ENCODE measurements at regions not wholly inside any gene's neighbourhood (a gene's known extent, or its start where the extent isn't known, plus 50 kb on each side); places are given as distances from the start of the nearest gene placed in this dataset.

GRCh38 chr5:3481175-3481574, 114.5 kb upstream of the IRX1 start:
- no peak for ATAC-seq
- intact Hi-C loops (cut with micrococcal nuclease; ENCODE audit: unreplicated experiment): no loop called here
- H3K27me3 ChIP-seq (ENCODE audit: control insufficient read depth, insufficient read depth, low read length): no peaks in the 10 kb centered on the region
- POLR2A ChIA-PET: no interaction called here
- no TSS peak for BruUV-seq (replicated peaks)
- H3K27ac ChIP-seq (ENCODE audit: low read length): no peak overlapping the region
- no peaks in the 10 kb centered on the region for H3K4me1 ChIP-seq (ENCODE audit: control insufficient read depth, insufficient read depth, low read length)
- TF ChIP-seq CTCF (IDR thresholded peaks at IDR 0.05): no peak
- no peak for TF ChIP-seq TCF7L2 (IDR thresholded peaks at IDR 0.05; ENCODE audit: low read depth, low read length)
- no peak for TF ChIP-seq POLR2AphosphoS5 (IDR thresholded peaks at IDR 0.05; ENCODE audit: low read depth, low read length)
- H3K4me3 ChIP-seq (ENCODE audit: low read depth in 2 of 2, low read length in 2 of 2): no peak overlapping the region
- in situ Hi-C loops (cut with HindIII; ENCODE audit: low pct_unique_long_range_greater_than_20kb, low sequenced_read_pairs): no loop called here
- H3K36me3 ChIP-seq (ENCODE audit: control insufficient read depth, insufficient read depth, low read length): no peaks in the 10 kb centered on the region
- CTCF ChIA-PET: no interaction called here
- no peak for DNase-seq (ENCODE audit: low read depth, low spot score)
- no peaks in the 10 kb centered on the region for H3K9me3 ChIP-seq (ENCODE audit: control insufficient read depth, insufficient read depth, low read depth, low read length)

GRCh38 chr5:3475674-3476073, 120.0 kb upstream of the IRX1 start:
- TF ChIP-seq POLR2AphosphoS5 (IDR thresholded peaks at IDR 0.05; ENCODE audit: low read depth, low read length) (no peak), SIN3A (IDR thresholded peaks at IDR 0.05; ENCODE audit: borderline replicate concordance, insufficient read depth, low read depth, low read length) (no peak), CTCF (IDR thresholded peaks at IDR 0.05) (no peak), TCF7L2 (IDR thresholded peaks at IDR 0.05; ENCODE audit: low read depth, low read length) (no peak), REST (IDR thresholded peaks at IDR 0.05; ENCODE audit: insufficient read depth in 1 of 2, low read depth in 2 of 2, low read length in 1 of 2) (no peak)
- ATAC-seq (no peak), DNase-seq (ENCODE audit: low read depth, low spot score) (no peak)
- ChIA-PET POLR2A (no interaction called here), CTCF (no interaction called here)
- Histone ChIP-seq H3K27ac (ENCODE audit: low read length) (no peak overlapping the region), H3K4me1 (ENCODE audit: control insufficient read depth, insufficient read depth, low read length) (no peaks in the 10 kb centered on the region), H3K36me3 (ENCODE audit: control insufficient read depth, insufficient read depth, low read length) (no peaks in the 10 kb centered on the region), H3K4me3 (ENCODE audit: low read depth in 2 of 2, low read length in 2 of 2) (no peak overlapping the region), H3K27me3 (ENCODE audit: control insufficient read depth, insufficient read depth, low read length) (no peaks in the 10 kb centered on the region), H3K9me3 (ENCODE audit: control insufficient read depth, insufficient read depth, low read depth, low read length) (no peaks in the 10 kb centered on the region; the same call in 1 of the 2 replicates)
- in situ Hi-C loops (cut with HindIII; ENCODE audit: low pct_unique_long_range_greater_than_20kb, low sequenced_read_pairs): no loop called here
- no TSS peak for BruUV-seq (replicated peaks)
- intact Hi-C loops (cut with micrococcal nuclease; ENCODE audit: unreplicated experiment): no loop called here

GRCh38 chr5:3466392-3466791, 129.2 kb upstream of the IRX1 start:
- DNase-seq (ENCODE audit: low read depth, low spot score) (no peak), ATAC-seq (no peak)
- intact Hi-C loops (cut with micrococcal nuclease; ENCODE audit: unreplicated experiment) (no loop called here), in situ Hi-C loops (cut with HindIII; ENCODE audit: low pct_unique_long_range_greater_than_20kb, low sequenced_read_pairs) (no loop called here)
- BruUV-seq (replicated peaks): no TSS peak
- H3K27ac ChIP-seq (ENCODE audit: low read length): no peak overlapping the region
- H3K27me3 ChIP-seq (ENCODE audit: control insufficient read depth, insufficient read depth, low read length): no peaks in the 10 kb centered on the region
- POLR2A ChIA-PET: no interaction called here
- H3K36me3 ChIP-seq (ENCODE audit: control insufficient read depth, insufficient read depth, low read length): no peaks in the 10 kb centered on the region
- TF ChIP-seq CTCF (IDR thresholded peaks at IDR 0.05): no peak
- TF ChIP-seq POLR2AphosphoS5 (IDR thresholded peaks at IDR 0.05; ENCODE audit: low read depth, low read length): no peak
- TF ChIP-seq SIN3A (IDR thresholded peaks at IDR 0.05; ENCODE audit: borderline replicate concordance, insufficient read depth, low read depth, low read length): no peak
- no peak for TF ChIP-seq TCF7L2 (IDR thresholded peaks at IDR 0.05; ENCODE audit: low read depth, low read length)
- TF ChIP-seq REST (IDR thresholded peaks at IDR 0.05; ENCODE audit: insufficient read depth in 1 of 2, low read depth in 2 of 2, low read length in 1 of 2): no peak
- no peaks in the 10 kb centered on the region for H3K4me1 ChIP-seq (ENCODE audit: control insufficient read depth, insufficient read depth, low read length)
- CTCF ChIA-PET: no interaction called here
- 0 out of 2 replicates have a peak, but pooled peaks cover 6% of the 10 kb centered on the region for H3K9me3 ChIP-seq (ENCODE audit: control insufficient read depth, insufficient read depth, low read depth, low read length)
- no peak overlapping the region for H3K4me3 ChIP-seq (ENCODE audit: low read depth in 2 of 2, low read length in 2 of 2)

Measured in Panc1 (cell line).